GM08714 (cell line): ENCODE measurements at regions not wholly inside any gene's neighbourhood (a gene's known extent, or its start where the extent isn't known, plus 50 kb on each side); places are given as distances from the start of the nearest gene placed in this dataset.

Experiments used
- H3K4me3 ChIP-seq: fragments of 200-500 bp; sonication (Bioruptor generic); 2 replicates; pipeline ENCODE4 v1.5.1; 2014; ENCODE audit warnings: mild to moderate bottlenecking, low read length, inconsistent platforms
- ZNF274 ChIP-seq: IDR thresholded peaks from 2 replicates; pipeline ENCODE4 v1.6.1; 2012; ENCODE audit warnings: mild to moderate bottlenecking, low read depth, low read length

GRCh38 chr2:45137966-45138695 is 128.9 kb upstream of the SIX2 start:
- TF ChIP-seq ZNF274, result no peak

GRCh38 chr2:45134726-45135125 is 125.5 kb upstream of the SIX2 start:
- no peak for TF ChIP-seq ZNF274
- no peak overlapping the region for H3K4me3 ChIP-seq

More at GRCh38 chr2:45137966-45138695, 128.9 kb upstream of the SIX2 start:
- no peak overlapping the region for H3K4me3 ChIP-seq

- no peak overlapping the region for H3K4me3 ChIP-seq
- TF ChIP-seq ZNF274, result no peak
Observed at GRCh38 chr2:45134014-45134413, 124.8 kb upstream of the SIX2 start.

GRCh38 chr2:45132551-45132950 is 123.3 kb upstream of the SIX2 start:
- no peak for TF ChIP-seq ZNF274
- no peak overlapping the region; the same call in 1 of the 2 replicates for H3K4me3 ChIP-seq

GRCh38 chr2:45131587-45131986 is 122.3 kb upstream of the SIX2 start:
- TF ChIP-seq ZNF274, result no peak
- no peak overlapping the region; the same call in 1 of the 2 replicates for H3K4me3 ChIP-seq

GRCh38 chr2:45130736-45131135 is 121.5 kb upstream of the SIX2 start:
- TF ChIP-seq ZNF274, result no peak
- H3K4me3 ChIP-seq, result no peak overlapping the region

GRCh38 chr2:45128580-45128997 is 119.3 kb upstream of the SIX2 start:
- no peak overlapping the region for H3K4me3 ChIP-seq
- TF ChIP-seq ZNF274, result no peak

- TF ChIP-seq ZNF274, result no peak
- H3K4me3 ChIP-seq, result no peak overlapping the region
Observed at GRCh38 chr2:45127891-45128290, 118.6 kb upstream of the SIX2 start.

- no peak overlapping the region for H3K4me3 ChIP-seq
- no peak for TF ChIP-seq ZNF274
Observed at GRCh38 chr2:45127321-45127720, 118.1 kb upstream of the SIX2 start.

GRCh38 chr2:45125232-45125631 is 116.0 kb upstream of the SIX2 start:
- no peak overlapping the region for H3K4me3 ChIP-seq

GRCh38 chr2:45124456-45124855 is 115.2 kb upstream of the SIX2 start:
- no peak overlapping the region for H3K4me3 ChIP-seq
- no peak for TF ChIP-seq ZNF274

More at GRCh38 chr2:45125232-45125631, 116.0 kb upstream of the SIX2 start:
- no peak for TF ChIP-seq ZNF274

- TF ChIP-seq ZNF274, result no peak
- H3K4me3 ChIP-seq, result no peak overlapping the region
Observed at GRCh38 chr2:45123521-45124191, 114.4 kb upstream of the SIX2 start.

- TF ChIP-seq ZNF274, result no peak
Observed at GRCh38 chr2:45123065-45123464, 113.8 kb upstream of the SIX2 start.

GRCh38 chr2:45121236-45121927 is 112.1 kb upstream of the SIX2 start:
- H3K4me3 ChIP-seq, result no peak overlapping the region
- TF ChIP-seq ZNF274, result no peak

More at GRCh38 chr2:45123065-45123464, 113.8 kb upstream of the SIX2 start:
- H3K4me3 ChIP-seq, result no peak overlapping the region

- no peak for TF ChIP-seq ZNF274
- no peak overlapping the region for H3K4me3 ChIP-seq
Observed at GRCh38 chr2:45120546-45120945, 111.3 kb upstream of the SIX2 start.
